ENCODE measurements at regions not wholly inside any gene's neighbourhood (a gene's known extent, or its start where the extent isn't known, plus 50 kb on each side); places are given as distances from the start of the nearest gene placed in this dataset.
"Not testable (repeated sequence)": the region's sequence is repeated elsewhere in the genome, so short reads cannot be mapped to it uniquely, and the experiment has no call there.

DNA sequence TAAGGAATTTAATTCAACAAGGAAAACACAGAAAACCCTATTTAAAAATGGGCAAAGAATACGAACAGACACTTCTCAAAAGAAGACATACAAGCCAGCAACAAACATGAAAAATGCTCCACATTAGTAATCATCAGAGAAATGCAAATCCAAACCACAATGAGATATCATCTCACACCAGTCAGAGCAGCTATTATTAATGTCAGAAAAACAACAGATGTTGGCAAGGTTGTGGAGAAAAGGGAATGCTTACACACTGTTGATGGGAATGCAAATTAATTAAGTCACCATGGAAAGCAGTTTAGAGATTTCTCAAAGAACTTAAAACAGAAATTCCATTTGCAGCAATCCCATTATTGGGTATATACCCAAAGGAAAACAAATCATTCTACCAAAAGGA is 55.2 kb downstream of the GCC1 start:
- DNase-seq, result no peak

DNA sequence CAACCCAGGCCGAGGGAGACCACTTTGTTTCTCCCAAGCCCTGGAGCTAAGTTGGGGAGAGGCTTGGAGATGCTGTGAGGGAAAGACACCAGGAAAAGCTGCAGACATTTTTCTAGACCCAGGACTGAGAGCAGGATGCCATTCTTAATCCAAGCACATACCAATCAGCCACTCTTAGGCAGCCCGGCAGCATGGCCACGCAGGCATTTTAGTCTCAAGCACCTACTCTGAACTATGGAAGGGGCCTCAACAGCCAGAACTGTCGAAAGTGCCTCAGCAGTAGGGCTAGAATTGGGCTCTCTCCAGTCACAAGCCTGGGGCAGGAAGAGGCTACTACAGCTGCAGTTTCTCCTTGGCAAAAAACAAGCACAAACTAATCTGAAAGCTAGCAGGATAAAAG is 57.8 kb downstream of the GCC1 start:
- no peak for DNase-seq

GRCh38 chr7:127525866-127526480 is 59.4 kb downstream of the GCC1 start:
- DNase-seq, result no peak

DNA sequence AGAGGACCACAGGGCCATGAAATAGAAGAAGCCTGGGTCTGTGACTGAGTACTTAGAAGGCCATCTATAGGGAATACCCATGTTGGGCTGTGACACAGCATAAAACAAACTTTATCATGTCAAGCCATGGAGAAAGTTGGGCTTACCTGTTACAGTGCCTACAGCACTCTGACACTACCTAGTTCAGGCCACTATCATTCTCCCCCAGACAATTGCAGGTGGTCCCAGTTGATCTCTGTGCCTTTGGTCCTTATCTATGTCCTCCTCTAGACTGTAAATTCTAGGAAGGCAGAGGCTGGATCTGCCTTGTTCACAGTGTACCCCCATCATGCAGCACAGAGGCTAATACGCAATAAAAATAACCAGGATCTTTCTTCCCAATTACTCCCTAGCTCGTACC is 69.1 kb downstream of the GCC1 start:
- DNase-seq, result no peak

GRCh38 chr7:127514499-127514898 is 70.9 kb downstream of the GCC1 start:
- DNase-seq, result no peak

GRCh38 chr7:127513311-127513710 is 72.1 kb downstream of the GCC1 start:
- no peak for DNase-seq

GRCh38 chr7:127512663-127513062 is 72.7 kb downstream of the GCC1 start:
- DNase-seq, result no peak

GRCh38 chr7:127504715-127505114 is 80.7 kb downstream of the GCC1 start:
- no peak for DNase-seq

- no peak for DNase-seq
These were observed 83.6 kb downstream of the GCC1 start for GRCh38 chr7:127501817-127502216.

DNA sequence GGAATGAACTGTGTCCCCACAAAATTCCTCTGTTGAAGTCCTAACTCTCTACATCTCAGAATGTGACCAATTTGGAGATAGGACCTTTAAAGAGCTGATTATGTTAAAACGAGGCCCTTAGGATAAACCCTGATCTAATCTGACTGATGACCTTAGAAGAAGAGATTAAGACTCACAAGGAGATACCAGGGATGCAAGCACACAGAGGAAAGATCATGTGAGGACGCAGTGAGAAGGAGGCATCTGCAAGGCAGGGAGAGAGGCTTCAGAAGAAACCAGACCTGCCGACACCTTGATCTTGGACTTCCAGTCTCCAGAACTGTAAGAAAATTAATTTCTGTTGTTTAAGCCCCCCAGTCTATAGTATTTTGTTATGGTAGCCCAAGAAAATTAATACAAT is 94.9 kb upstream of the ZNF800 start:
- DNase-seq, result no peak

- no peak for DNase-seq
These were observed 94.1 kb upstream of the ZNF800 start for GRCh38 chr7:127486654-127487053.

DNA sequence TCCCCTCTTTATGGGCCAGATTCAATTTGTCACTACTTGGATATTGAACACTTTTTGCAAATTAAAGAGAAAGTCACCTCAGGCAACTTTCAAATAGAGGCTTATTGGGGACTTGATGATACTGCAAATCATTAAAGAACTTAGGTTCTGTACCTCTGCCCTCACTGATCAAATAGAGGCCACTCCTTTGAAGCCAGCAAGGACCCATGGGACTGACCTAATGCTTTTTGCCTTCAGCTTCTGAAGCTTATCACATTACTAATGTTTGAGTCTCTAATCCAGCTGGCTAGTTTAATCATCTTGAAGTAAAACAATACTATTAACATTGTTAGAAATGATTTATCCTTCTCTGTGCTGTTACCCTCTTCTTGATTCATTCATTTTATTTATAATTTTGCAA is 93.0 kb upstream of the ZNF800 start:
- DNase-seq, result no peak

GRCh38 chr7:127484954-127485353 is 92.4 kb upstream of the ZNF800 start:
- no peak for DNase-seq

DNA sequence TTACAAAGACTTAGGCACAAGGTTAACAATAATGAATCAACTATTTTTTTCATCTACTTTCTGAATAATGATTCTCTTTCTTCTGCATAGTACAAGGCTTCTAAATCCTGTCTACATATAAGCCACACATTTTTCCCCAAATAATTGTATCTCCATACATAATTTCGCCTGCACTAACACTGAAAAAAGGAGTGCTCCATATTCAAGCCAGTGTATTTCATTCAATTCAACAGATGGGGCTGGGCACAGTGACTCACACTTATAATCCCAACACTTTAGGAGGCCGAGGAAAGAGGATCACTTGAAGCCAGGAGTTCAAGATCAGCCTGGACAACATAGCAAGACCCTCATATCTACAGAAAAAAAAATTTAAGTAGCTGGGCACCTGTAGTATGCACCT is 86.0 kb upstream of the ZNF800 start:
- DNase-seq, result no peak

GRCh38 chr7:127478024-127478355 is 85.5 kb upstream of the ZNF800 start:
- DNase-seq, result no peak

GRCh38 chr7:127477295-127478023 is 85.0 kb upstream of the ZNF800 start:
- no peak for DNase-seq

- DNase-seq, result no peak
These were observed 84.1 kb upstream of the ZNF800 start for GRCh38 chr7:127476618-127477017.

GRCh38 chr7:127474457-127474856 is 81.9 kb upstream of the ZNF800 start:
- no peak for DNase-seq

DNA sequence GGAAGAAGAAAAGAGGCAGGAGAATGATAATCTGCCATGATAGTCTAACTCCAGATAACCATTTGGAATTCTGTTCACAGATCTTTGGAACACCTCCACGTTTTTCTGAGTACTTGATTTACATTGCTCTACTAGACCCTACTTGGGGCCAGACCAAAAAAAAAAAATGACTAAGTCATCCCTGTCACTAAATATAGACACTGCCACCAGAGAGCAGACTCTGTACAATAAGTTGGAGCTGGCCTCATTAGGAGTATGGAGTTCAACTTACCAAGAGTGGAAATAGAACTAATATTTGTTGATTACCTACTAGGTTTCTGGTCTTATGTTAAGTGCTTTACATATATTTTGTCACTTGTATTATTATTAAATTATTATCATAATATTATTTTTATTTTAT is 80.9 kb upstream of the ZNF800 start:
- no peak for DNase-seq

GRCh38 chr7:127460077-127460476 is 67.6 kb upstream of the ZNF800 start:
- DNase-seq, result no peak

- DNase-seq, result not testable (repeated sequence)
These were observed 58.8 kb upstream of the ZNF800 start for GRCh38 chr7:127451258-127451657.

GRCh38 chr7:127448566-127448965 is 56.1 kb upstream of the ZNF800 start:
- DNase-seq, result no peak

DNA sequence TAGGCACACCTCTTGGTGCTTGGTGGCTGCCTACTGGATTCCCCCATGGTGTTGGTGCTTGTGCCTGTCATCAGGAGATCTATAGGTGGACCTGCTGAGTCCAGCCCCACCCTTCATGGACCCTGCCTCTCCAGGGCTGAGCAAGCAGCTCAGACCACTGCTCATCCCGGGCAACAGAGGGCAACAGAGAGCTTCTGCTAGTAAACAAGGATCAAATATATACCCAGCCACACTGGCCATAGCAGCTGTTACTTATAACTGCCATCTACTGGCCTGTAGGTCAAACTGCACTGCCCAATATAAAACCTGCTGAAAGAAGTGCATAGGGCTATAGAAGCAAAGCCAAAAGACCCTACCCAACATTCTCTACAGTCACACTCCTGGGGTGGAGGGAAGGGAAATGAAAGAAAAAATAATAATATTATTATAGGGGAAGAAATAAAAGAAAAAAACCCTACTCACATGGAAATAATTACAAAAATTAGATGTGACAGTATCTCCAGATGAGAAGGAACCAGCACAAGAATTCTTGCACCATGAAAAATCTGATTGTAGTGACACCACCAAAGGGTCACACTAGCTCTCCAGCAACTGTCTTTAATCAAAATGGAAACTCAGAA is 54.9 kb upstream of the ZNF800 start:
- peak; percentile 51 for DNase-seq

DNA sequence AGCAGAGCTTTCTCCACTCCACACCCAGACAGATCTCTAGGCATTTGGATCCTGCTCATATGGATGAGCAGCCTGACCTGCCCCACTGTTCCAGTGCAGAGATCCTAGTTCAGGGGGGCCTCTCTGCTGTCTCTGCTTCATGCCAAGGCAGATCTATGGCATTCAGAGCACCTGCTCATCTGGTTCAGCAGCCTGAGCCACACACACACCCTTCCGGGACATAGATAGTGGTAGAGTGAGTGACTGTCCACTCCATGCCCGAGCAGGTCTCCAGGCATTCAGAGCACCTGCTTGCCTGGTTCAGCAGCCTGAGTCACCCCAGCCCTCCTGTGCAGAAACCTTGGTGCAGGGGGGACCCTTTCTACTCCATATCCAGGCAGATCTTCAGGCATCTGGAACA is 54.3 kb upstream of the ZNF800 start:
- DNase-seq, result no peak

All from GF-D8 (cell line).